Loucy (cell line): ENCODE measurements at regions not wholly inside any gene's neighbourhood (a gene's known extent, or its start where the extent isn't known, plus 50 kb on each side); places are given as distances from the start of the nearest gene placed in this dataset.

Source experiments
- H2AFZ ChIP-seq: fragments of 200-600 bp; sonication (generic); 2 replicates; pipeline ENCODE4 v1.6.0; 2016; ENCODE audit warnings: antibody characterized with exemption, mild to moderate bottlenecking, low read length, moderate library complexity
- H3F3A ChIP-seq: fragments of 200-600 bp; 2 replicates; pipeline ENCODE4 v1.6.0; 2016; ENCODE audit warnings: antibody characterized with exemption, low read depth, mild to moderate bottlenecking
- H3K27me3 ChIP-seq: fragments of 200-600 bp; sonication (generic); 2 replicates; pipeline ENCODE4 v1.6.1; 2014; ENCODE audit warnings: low read length, mild to moderate bottlenecking; ENCODE audit not compliant: insufficient read depth, poor library complexity, severe bottlenecking
- H3K36me3 ChIP-seq: fragments of 200-600 bp; sonication (generic); 2 replicates; pipeline ENCODE4 v1.6.1; 2016; ENCODE audit warnings: low read length; ENCODE audit not compliant: insufficient read depth
- H3K4me1 ChIP-seq: fragments of 200-600 bp; sonication (generic); 2 replicates; pipeline ENCODE4 v1.5.1; 2014; ENCODE audit warnings: low read length, mild to moderate bottlenecking; ENCODE audit not compliant: insufficient read depth, poor library complexity, severe bottlenecking
- H3K4me2 ChIP-seq: fragments of 200-600 bp; sonication (generic); 2 replicates; pipeline ENCODE4 v1.6.0; 2014; ENCODE audit warnings: antibody characterized with exemption, low read length, low read depth, mild to moderate bottlenecking; ENCODE audit not compliant: poor library complexity, severe bottlenecking
- H3K4me3 ChIP-seq: fragments of 200-600 bp; sonication (generic); 2 replicates; pipeline ENCODE4 v1.5.1; 2014; ENCODE audit warnings: low read length, mild to moderate bottlenecking, mixed read lengths; ENCODE audit not compliant: poor library complexity, severe bottlenecking
- H3K79me2 ChIP-seq: fragments of 200-600 bp; sonication (generic); 2 replicates; pipeline ENCODE4 v1.6.1; 2014; ENCODE audit warnings: low read length; ENCODE audit not compliant: insufficient read depth
- H3K9ac ChIP-seq: fragments of 200-600 bp; sonication (generic); 2 replicates; pipeline ENCODE4 v1.6.0; 2014; ENCODE audit warnings: mild to moderate bottlenecking, low read depth, low read length, moderate library complexity; ENCODE audit not compliant: poor library complexity, severe bottlenecking
- H3K9me2 ChIP-seq: fragments of 200-600 bp; sonication (generic); replicated peaks from 2 replicates; pipeline ENCODE4 v1.6.1; 2016; ENCODE audit warnings: low read depth, low read length, mixed read lengths
- H3K9me3 ChIP-seq: fragments of 200-600 bp; sonication (generic); 2 replicates; pipeline ENCODE4 v1.6.1; 2014; ENCODE audit warnings: mild to moderate bottlenecking, antibody characterized with exemption, low read length, low read depth; ENCODE audit not compliant: insufficient read depth
- H4K20me1 ChIP-seq: fragments of 200-600 bp; sonication (generic); 2 replicates; pipeline ENCODE4 v1.6.0; 2014; ENCODE audit warnings: antibody characterized with exemption, low read length, mild to moderate bottlenecking; ENCODE audit not compliant: insufficient read depth, poor library complexity, severe bottlenecking
- EZH2phosphoT487 ChIP-seq: fragments of 200-600 bp; IDR thresholded peaks from 2 replicates; pipeline ENCODE4 v1.6.1; 2018; ENCODE audit warnings: antibody characterized with exemption, mild to moderate bottlenecking, moderate library complexity, borderline replicate concordance
- TF ChIP-seq, protein P1 (sequence below): fragments of 200-600 bp; sonication (generic); conservative IDR thresholded peaks from 2 replicates; pipeline ENCODE4 v1.5.1; 2014; ENCODE audit warnings: mild to moderate bottlenecking, antibody characterized with exemption, low read length

GRCh38 chr6:14644381-14644780, 526.8 kb downstream of the CD83 start:
- Histone ChIP-seq H2AFZ (no peak overlapping the region), H3K9ac (no peak overlapping the region), H3K9me2 (no peaks in the 10 kb centered on the region), H3K36me3 (no peaks in the 10 kb centered on the region), H3K4me1 (peaks cover 38% of the 10 kb centered on the region), H3K4me2 (no peak overlapping the region), H3K27me3 (no peaks in the 10 kb centered on the region), H3K9me3 (no peaks in the 10 kb centered on the region), H3K4me3 (no peak overlapping the region), H4K20me1 (no peaks in the 10 kb centered on the region), H3F3A (no peaks in the 10 kb centered on the region), H3K79me2 (no peaks in the 10 kb centered on the region)
- TF ChIP-seq, protein P1, sequence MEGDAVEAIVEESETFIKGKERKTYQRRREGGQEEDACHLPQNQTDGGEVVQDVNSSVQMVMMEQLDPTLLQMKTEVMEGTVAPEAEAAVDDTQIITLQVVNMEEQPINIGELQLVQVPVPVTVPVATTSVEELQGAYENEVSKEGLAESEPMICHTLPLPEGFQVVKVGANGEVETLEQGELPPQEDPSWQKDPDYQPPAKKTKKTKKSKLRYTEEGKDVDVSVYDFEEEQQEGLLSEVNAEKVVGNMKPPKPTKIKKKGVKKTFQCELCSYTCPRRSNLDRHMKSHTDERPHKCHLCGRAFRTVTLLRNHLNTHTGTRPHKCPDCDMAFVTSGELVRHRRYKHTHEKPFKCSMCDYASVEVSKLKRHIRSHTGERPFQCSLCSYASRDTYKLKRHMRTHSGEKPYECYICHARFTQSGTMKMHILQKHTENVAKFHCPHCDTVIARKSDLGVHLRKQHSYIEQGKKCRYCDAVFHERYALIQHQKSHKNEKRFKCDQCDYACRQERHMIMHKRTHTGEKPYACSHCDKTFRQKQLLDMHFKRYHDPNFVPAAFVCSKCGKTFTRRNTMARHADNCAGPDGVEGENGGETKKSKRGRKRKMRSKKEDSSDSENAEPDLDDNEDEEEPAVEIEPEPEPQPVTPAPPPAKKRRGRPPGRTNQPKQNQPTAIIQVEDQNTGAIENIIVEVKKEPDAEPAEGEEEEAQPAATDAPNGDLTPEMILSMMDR = no peak
- no peak for TF ChIP-seq EZH2phosphoT487

DNA sequence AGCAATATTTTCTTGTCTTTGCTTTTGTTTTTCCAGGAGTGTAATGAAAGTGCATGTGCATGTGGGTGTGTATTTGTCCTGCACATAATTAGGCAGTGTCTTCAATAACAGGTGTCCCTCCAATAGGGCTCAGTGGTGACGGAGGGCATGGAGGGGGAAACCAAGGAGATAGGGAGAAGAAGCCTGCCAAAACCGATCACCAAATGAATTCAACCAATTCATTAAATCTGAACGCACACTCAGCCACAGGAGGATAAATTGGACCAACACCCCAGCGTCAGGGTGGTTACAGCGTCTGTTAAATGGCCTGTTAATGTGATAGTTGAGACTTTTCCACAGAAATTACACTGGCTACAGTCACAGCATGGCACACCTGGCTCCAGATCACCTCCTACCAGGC, 527.6 kb downstream of the CD83 start:
- Histone ChIP-seq H3K9me3 (no peaks in the 10 kb centered on the region), H3F3A (no peaks in the 10 kb centered on the region), H3K4me3 (no peak overlapping the region), H3K9me2 (no peaks in the 10 kb centered on the region), H3K79me2 (no peaks in the 10 kb centered on the region), H3K9ac (no peak overlapping the region), H3K36me3 (no peaks in the 10 kb centered on the region), H3K4me2 (no peak overlapping the region), H4K20me1 (no peaks in the 10 kb centered on the region), H3K4me1 (peaks cover 30% of the 10 kb centered on the region), H3K27me3 (no peaks in the 10 kb centered on the region), H2AFZ (no peak overlapping the region)
- TF ChIP-seq, protein P1 = no peak
- TF ChIP-seq EZH2phosphoT487 = no peak

GRCh38 chr6:14645841-14646240, 528.3 kb downstream of the CD83 start:
- no peak for TF ChIP-seq EZH2phosphoT487
- TF ChIP-seq, protein P1 = no peak
- Histone ChIP-seq H3K4me3 (no peak overlapping the region), H3K27me3 (no peaks in the 10 kb centered on the region), H3K36me3 (no peaks in the 10 kb centered on the region), H3K79me2 (no peaks in the 10 kb centered on the region), H3K4me2 (no peak overlapping the region), H2AFZ (no peak overlapping the region), H3K9me2 (no peaks in the 10 kb centered on the region), H3K4me1 (peaks cover 27% of the 10 kb centered on the region), H3K9ac (no peak overlapping the region), H3K9me3 (no peaks in the 10 kb centered on the region), H3F3A (no peaks in the 10 kb centered on the region), H4K20me1 (no peaks in the 10 kb centered on the region)
